HEK293T (cell line): ENCODE measurements at regions not wholly inside any gene's neighbourhood (a gene's known extent, or its start where the extent isn't known, plus 50 kb on each side); places are given as distances from the start of the nearest gene placed in this dataset.

Experiments
- CTCF ChIA-PET: fragments of 350-600 bp; formaldehyde crosslinking; extraction: SDS; loops from one replicate; lab custom pipeline; 2021; ENCODE audit warnings: antibody characterized with exemption, inconsistent platforms; lab: Yijun Ruan, JAX
- POLR2A ChIA-PET: fragments of 350-600 bp; formaldehyde crosslinking; extraction: SDS; loops from one replicate; lab custom pipeline; 2020; ENCODE audit warnings: antibody characterized with exemption, inconsistent platforms; lab: Yijun Ruan, JAX
- DNase-seq: peaks from one replicate; pipeline ENCODE4 v3.0.0; 2012; ENCODE audit warnings: mixed read lengths; ENCODE audit errors: extremely low spot score
- ARNT ChIP-seq: fragments of 450-650 bp; IDR thresholded peaks from 2 replicates; pipeline ENCODE4 v1.6.1; 2017; ENCODE audit warnings: mild to moderate bottlenecking
- BHLHE40 ChIP-seq: fragments of 450-650 bp; IDR thresholded peaks from 2 replicates; pipeline ENCODE4 v1.6.1; 2016; ENCODE audit warnings: mild to moderate bottlenecking, moderate library complexity, borderline replicate concordance
- CTBP1 ChIP-seq: fragments of 450-650 bp; IDR thresholded peaks from 2 replicates; pipeline ENCODE4 v1.6.1; 2016; ENCODE audit warnings: borderline replicate concordance
- ELF4 ChIP-seq: fragments of 450-650 bp; IDR thresholded peaks from 2 replicates; pipeline ENCODE4 v1.6.1; 2017; ENCODE audit warnings: antibody characterized with exemption
- FOXA1 ChIP-seq: fragments of 450-650 bp; IDR thresholded peaks from 2 replicates; pipeline ENCODE4 v1.6.1; 2016; ENCODE audit warnings: mild to moderate bottlenecking
- FOXK2 ChIP-seq: fragments of 450-650 bp; IDR thresholded peaks from 2 replicates; pipeline ENCODE4 v1.6.1; 2016; ENCODE audit warnings: mild to moderate bottlenecking
- FOXM1 ChIP-seq: fragments of 450-650 bp; IDR thresholded peaks from 2 replicates; pipeline ENCODE4 v1.6.1; 2017; ENCODE audit warnings: mild to moderate bottlenecking, borderline replicate concordance
- HDGF ChIP-seq: fragments of 450-650 bp; IDR thresholded peaks from 2 replicates; pipeline ENCODE4 v1.6.1; 2017; ENCODE audit warnings: antibody characterized with exemption, borderline replicate concordance
- L3MBTL2 ChIP-seq: fragments of 450-650 bp; conservative IDR thresholded peaks from 2 replicates; pipeline ENCODE4 v1.6.1; 2016; ENCODE audit warnings: mild to moderate bottlenecking
- LEF1 ChIP-seq: fragments of 450-650 bp; IDR thresholded peaks from 2 replicates; pipeline ENCODE4 v1.6.1; 2017; ENCODE audit warnings: mild to moderate bottlenecking, borderline replicate concordance
- NFRKB ChIP-seq: fragments of 450-650 bp; IDR thresholded peaks from 2 replicates; pipeline ENCODE4 v1.6.1; 2016; ENCODE audit warnings: mild to moderate bottlenecking, moderate library complexity
- PKNOX1 ChIP-seq: fragments of 450-650 bp; IDR thresholded peaks from 2 replicates; pipeline ENCODE4 v1.6.1; 2016
- SP1 ChIP-seq: fragments of 450-650 bp; IDR thresholded peaks from 2 replicates; pipeline ENCODE4 v1.6.1; 2017
- SUZ12 ChIP-seq: fragments of 450-650 bp; IDR thresholded peaks from 2 replicates; pipeline ENCODE4 v1.6.1; 2016; ENCODE audit warnings: mild to moderate bottlenecking
- TARDBP ChIP-seq: fragments of 450-650 bp; IDR thresholded peaks from 2 replicates; pipeline ENCODE4 v1.6.1; 2016
- ZNF384 ChIP-seq: fragments of 450-650 bp; IDR thresholded peaks from 2 replicates; pipeline ENCODE4 v1.6.1; 2016

GRCh38 chrX:130524476-130525194 lies 122.8 kb downstream of the RBMX2 start:
- DNase-seq, result no peak
- ChIA-PET POLR2A (interaction anchor here (0.6 kb wide), 1 partner anchor 10 kb away, joined by 3 read pairs; no protein-coding TSS in a partner anchor), CTCF (interaction anchor here (1.1 kb wide), 1 partner anchor 15 kb away, joined by 4 read pairs; no protein-coding TSS in a partner anchor)
- TF ChIP-seq ELF4 (no peak), NFRKB (no peak), TARDBP (no peak), PKNOX1 (no peak), ZNF384 (no peak), SP1 (no peak), SUZ12 (no peak), LEF1 (no peak), CTBP1 (no peak; the same call in 1 of the 2 replicates), HDGF (no peak)

GRCh38 chrX:130529531-130529930 lies 127.7 kb downstream of the RBMX2 start:
- POLR2A ChIA-PET, result no interaction called here
- CTCF ChIA-PET, result no interaction called here
- no peak for DNase-seq
- TF ChIP-seq L3MBTL2, result no peak
- TF ChIP-seq BHLHE40, result no peak
- TF ChIP-seq SUZ12, result no peak
- no peak for TF ChIP-seq LEF1
- TF ChIP-seq ELF4, result no peak
- no peak for TF ChIP-seq ARNT
- no peak for TF ChIP-seq NFRKB
- no peak for TF ChIP-seq SP1
- TF ChIP-seq ZNF384, result no peak
- no peak for TF ChIP-seq HDGF
- no peak for TF ChIP-seq PKNOX1

- ChIA-PET CTCF (no interaction called here), POLR2A (no interaction called here)
- TF ChIP-seq CTBP1, result no peak
- TF ChIP-seq FOXK2, result no peak
- no peak for TF ChIP-seq PKNOX1
- TF ChIP-seq SP1, result no peak
- TF ChIP-seq ELF4, result no peak
- TF ChIP-seq NFRKB, result no peak
- TF ChIP-seq SUZ12, result no peak
- no peak for TF ChIP-seq ZNF384
- TF ChIP-seq L3MBTL2, result no peak
- no peak for TF ChIP-seq HDGF
- no peak for TF ChIP-seq BHLHE40
- TF ChIP-seq FOXM1, result no peak
- no peak for TF ChIP-seq TARDBP
- no peak for TF ChIP-seq ARNT
- TF ChIP-seq LEF1, result no peak
- no peak for TF ChIP-seq FOXA1
- DNase-seq, result no peak
These were observed 129.3 kb downstream of the RBMX2 start for GRCh38 chrX:130531066-130531465.

- DNase-seq, result peak; percentile 76
- CTCF ChIA-PET, result interaction anchor here (0.6 to 2.0 kb wide), 12 partner anchors 9 to 1168 kb away, joined by 3 to 6 read pairs (median 4); partner anchors contain the start of gene RBMX2
- TF ChIP-seq L3MBTL2, result no peak
- no peak for TF ChIP-seq FOXK2
- no peak for TF ChIP-seq ELF4
- TF ChIP-seq PKNOX1, result no peak
- TF ChIP-seq ARNT, result no peak
- no peak for TF ChIP-seq TARDBP
- no peak for TF ChIP-seq HDGF
- no peak for TF ChIP-seq FOXM1
- no peak for TF ChIP-seq CTBP1
- TF ChIP-seq FOXA1, result no peak
- no peak for TF ChIP-seq ZNF384
- no peak for TF ChIP-seq NFRKB
- POLR2A ChIA-PET, result no interaction called here
These were observed 138.0 kb downstream of the RBMX2 start for GRCh38 chrX:130539721-130540321.

- no peak for TF ChIP-seq PKNOX1
- no peak for TF ChIP-seq HDGF
- TF ChIP-seq SP1, result no peak
- no peak for TF ChIP-seq LEF1
- DNase-seq, result no peak
- POLR2A ChIA-PET, result no interaction called here
- CTCF ChIA-PET, result interaction anchor here (0.6 kb wide), 1 partner anchor 15 kb away, joined by 6 read pairs; no protein-coding TSS in a partner anchor
These were observed 142.0 kb downstream of the RBMX2 start for GRCh38 chrX:130543603-130544325.
